Left lobe of liver (tissue), 2 donors: ENCODE measurements at regions not wholly inside any gene's neighbourhood (a gene's known extent, or its start where the extent isn't known, plus 50 kb on each side); places are given as distances from the start of the nearest gene placed in this dataset.

Source experiments
- ATAC-seq: fragments of 200-7000 bp; cut with Tn5 transposase; one replicate; pipeline ENCODE4 v1.9.1; 2020; ENCODE audit warnings: mild to moderate bottlenecking, moderate library complexity
- DNase-seq: peaks from one replicate; pipeline ENCODE4 v3.0.0-alpha.2; 2020; ENCODE audit warnings: low spot score
- donor health status: DM: no; HTN: no; CAD: no; lungs with moderate emphysema.
- donor health status: DM: no; HTN: yes; CAD: no.

GRCh38 chr15:47945872-47946650, 174.7 kb upstream of the SLC24A5 start:
- ATAC-seq = no peak
- DNase-seq = no peak

DNA sequence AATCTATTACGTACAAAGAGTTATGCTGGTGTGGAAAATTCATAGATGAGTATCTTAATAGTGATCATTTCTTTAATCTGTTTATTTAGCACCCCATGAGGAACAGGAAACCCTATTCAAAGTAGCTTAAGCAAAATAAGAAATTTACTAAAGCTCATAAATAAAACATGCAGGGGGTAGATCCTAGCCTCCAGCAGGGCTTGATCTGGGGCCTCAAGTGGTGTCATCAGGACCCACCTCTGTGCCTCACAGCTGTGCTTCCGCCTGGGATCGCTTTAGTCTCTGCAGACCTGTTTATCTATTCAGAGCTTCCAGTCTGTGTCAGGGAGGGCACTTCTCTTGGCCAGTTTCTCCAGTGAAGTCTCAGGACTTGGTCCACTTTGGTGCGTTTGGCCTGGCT, 171.0 kb upstream of the SLC24A5 start:
- DNase-seq (no peak), ATAC-seq (no peak)

DNA sequence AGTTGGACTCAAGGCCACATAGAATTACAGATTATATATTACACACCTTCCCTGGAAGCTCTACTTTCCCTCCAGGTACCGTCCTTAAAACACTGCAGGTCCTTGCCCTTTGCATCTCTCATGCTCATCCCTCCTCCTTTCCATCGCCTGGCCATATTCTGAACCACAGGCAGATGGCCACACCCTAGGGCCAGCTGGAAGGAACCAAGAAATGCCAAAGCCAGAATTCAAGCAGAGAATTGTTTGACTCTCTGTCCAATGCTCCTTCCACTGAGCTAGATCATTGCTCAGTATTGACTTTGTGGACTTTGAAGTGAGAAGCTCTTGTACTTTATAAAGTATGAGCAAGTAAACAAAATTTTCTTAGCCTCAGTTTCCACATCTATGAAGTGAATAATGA, 170.3 kb upstream of the SLC24A5 start:
- DNase-seq = no peak
- ATAC-seq = no peak

GRCh38 chr15:47951781-47952180, 169.0 kb upstream of the SLC24A5 start:
- no peak for DNase-seq
- no peak for ATAC-seq

GRCh38 chr15:47954196-47954595, 166.6 kb upstream of the SLC24A5 start:
- DNase-seq (no peak), ATAC-seq (no peak)

DNA sequence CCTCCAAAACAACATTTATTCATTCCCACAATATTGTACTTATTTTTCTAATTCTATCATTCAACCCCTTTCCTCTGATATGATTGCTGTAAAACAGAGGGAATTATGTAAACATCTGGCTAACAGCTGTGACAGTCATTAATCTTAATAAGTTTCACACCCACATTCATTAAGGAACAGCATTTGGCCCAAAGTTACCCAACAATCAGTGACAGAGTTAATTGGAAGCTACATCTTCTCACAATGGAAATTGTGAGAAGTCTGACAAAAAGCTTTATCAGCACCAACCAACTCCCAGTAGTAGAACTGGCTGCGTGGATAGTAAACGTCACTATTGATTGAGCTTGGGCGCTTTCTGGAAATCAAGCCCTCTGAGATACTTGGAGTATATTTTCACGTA, 165.8 kb upstream of the SLC24A5 start:
- no peak for DNase-seq
- no peak for ATAC-seq

DNA sequence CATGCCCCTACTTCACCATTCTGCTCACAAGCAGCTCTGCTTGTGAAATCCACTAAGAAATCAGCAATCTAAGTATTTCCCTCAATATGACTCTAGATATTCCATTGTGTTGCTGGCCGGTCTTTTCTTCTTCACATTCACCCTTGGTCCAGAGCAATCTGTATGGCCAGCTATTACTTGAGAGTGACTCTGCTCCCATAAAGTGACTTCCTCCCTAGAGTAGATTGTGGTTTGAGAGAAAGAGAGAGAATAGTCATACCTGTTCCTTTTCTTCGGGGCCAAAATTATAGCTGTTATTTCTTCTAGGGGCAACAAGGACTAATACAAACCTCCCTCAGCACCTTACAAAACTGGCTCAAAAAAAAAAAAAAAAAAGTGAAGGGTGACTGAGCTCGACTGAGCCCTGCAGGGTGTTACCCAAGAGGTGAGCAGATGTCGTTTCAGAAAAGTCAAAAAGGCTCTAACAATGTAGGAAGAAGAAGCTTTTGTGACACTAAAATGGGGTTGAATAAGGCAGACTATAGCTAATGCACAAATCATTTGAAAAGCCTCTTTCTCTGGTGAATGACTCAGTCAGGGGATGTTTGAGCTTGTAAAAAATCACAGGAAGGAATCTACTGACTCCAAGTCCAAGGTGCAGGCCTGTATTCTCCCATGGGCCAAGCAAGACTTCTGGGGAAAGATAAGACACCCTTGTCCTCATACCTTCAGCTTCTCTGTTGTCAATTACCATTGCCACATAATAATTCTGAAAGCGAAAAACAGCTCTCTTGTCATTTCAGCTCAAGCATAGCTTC, 161.0 kb upstream of the SLC24A5 start:
- DNase-seq = no peak

GRCh38 chr15:47961401-47962090, 159.2 kb upstream of the SLC24A5 start:
- DNase-seq = no peak
- no peak for ATAC-seq

More for the DNA sequence above, 161.0 kb upstream of the SLC24A5 start:
- ATAC-seq = no peak

GRCh38 chr15:47963265-47963664, 157.5 kb upstream of the SLC24A5 start:
- DNase-seq = no peak
- ATAC-seq = no peak

DNA sequence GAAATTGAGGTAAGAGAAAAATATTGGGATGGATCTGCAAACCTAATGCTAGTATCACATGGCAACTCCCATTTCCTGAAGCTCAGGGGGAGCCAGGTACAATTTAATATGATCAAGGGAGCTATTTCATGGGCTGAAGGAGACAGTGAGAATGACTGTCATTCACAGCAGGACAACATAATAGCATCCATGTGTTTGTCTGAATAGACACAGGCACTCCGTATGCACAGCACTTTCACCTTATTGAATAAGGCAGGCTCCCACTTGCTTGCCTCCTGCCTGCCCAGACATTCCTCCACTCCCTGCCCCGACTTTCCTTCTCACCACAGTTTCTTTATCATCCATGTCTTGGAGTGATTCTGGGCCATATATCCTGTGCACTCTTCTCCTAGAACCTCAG, 156.6 kb upstream of the SLC24A5 start:
- DNase-seq (no peak), ATAC-seq (no peak)

GRCh38 chr15:47965297-47965696, 155.5 kb upstream of the SLC24A5 start:
- DNase-seq (no peak), ATAC-seq (no peak)

DNA sequence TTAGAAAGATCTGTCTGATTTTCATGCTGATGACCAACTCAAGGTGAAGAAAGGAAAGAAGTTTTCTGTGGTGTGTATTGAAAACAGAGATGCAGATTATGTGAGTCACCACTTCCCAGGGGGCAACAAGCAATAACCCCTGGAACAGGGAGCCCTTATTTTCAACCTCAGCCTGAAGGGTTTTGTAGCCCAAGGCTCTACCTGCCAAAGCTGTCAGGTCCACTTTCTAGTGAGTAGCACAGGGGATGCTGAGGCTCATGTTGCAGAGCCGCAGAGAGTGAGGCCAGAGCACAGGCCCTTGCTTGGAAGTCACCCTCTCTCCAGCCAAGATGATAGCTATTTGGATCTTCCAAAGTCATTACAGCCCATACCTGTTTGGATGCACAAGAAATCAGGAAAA, 152.2 kb upstream of the SLC24A5 start:
- DNase-seq (no peak), ATAC-seq (no peak)

DNA sequence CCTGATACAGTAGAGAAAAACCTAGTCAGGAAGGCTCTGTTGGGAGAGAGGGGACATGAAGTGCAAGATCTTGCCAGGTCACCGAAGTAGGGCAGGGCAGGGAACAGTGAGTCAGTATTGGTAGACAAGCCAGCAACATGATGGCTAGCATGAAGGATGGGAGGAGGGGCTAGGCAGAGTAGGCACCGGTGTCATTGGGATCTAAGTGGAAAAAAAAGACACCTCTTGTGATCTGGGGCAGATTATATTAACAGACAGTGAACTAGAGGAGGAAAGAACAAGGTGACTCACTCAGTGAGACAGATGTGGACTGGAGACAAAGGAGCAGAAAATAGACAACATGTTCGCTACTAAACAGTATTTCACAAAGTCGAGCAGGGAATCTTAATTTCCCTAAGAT, 149.2 kb upstream of the SLC24A5 start:
- DNase-seq = no peak
- ATAC-seq = no peak

DNA sequence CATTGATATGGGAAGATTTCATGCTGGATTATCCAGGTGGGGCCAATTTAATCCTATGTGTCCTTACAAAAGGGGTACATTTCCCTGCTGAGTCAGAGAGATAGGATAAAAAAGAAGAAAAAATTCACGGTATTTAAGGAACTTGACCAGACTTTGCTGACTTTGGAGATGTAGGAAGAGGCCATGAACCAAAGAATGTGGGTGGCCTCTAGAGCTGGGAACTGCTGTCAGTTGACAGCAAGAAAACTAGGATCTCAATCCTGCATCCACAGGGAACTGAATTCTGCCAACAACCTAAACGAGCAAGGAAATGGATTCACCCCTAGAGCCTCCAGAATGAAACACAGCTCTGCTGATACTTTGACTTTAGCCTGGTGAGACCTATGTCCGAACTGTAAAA, 148.1 kb upstream of the SLC24A5 start:
- no peak for ATAC-seq
- DNase-seq = no peak

DNA sequence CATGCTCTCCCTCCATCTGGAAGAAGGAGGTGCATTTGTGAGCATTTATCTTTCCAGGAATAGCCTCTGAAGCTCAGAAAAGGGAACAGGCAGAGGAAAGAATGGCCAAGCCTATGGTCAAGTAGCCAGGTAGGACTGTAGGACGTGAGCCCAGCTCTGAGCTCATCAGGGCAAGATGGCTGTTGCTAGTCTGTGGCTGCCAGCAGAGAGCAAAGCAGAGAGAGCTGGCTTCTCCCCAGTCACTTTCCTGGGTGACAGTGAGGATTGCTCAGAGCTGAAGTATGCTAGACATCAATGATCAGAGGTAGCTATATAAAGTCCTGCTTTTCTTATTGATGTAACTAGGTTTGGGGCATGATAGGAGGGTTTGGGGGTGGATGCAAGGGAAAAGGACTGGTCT, 146.1 kb upstream of the SLC24A5 start:
- no peak for DNase-seq

GRCh38 chr15:47975427-47975826, 145.4 kb upstream of the SLC24A5 start:
- DNase-seq (no peak), ATAC-seq (no peak)

More for the DNA sequence above, 146.1 kb upstream of the SLC24A5 start:
- no peak for ATAC-seq

DNA sequence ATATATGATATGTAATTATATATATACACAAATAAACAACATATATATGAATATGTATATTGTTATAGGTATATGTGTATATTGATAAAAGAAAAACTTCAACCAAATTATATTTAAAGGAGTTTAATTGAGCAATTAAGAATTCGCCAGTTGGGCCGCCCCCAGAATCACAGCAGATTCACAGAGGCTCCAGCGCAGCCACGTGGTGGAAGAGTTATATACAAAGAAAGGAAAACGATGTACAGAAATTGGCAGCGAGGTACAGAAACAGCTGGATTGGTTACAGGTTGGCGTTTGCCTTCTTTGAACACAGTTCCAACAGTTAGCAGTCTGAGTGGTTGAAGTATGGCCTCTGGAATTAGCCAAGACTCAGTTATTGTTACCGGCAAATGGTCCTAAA, 137.3 kb upstream of the SLC24A5 start:
- DNase-seq (no peak), ATAC-seq (no peak)

DNA sequence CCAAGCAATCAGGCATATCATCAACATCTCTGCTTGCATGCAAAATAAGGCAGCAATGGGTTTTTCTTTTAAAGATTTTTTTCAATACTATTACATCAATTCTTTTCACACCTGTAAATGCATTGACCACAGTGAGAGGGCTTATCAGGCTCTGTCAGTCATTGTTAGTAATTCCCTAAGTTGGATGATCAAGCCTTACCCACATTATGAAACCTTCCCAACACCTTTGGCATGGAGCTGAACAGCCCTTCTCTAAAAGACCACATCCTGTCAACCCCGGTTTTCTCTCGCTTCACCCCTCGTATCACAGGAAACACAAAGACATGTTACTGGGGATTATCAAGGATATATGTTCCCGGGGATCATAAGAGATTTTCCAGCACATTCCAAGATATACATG, 135.2 kb upstream of the SLC24A5 start:
- DNase-seq (no peak), ATAC-seq (no peak)

GRCh38 chr15:47987461-47987860, 133.3 kb upstream of the SLC24A5 start:
- ATAC-seq (no peak), DNase-seq (no peak)

DNA sequence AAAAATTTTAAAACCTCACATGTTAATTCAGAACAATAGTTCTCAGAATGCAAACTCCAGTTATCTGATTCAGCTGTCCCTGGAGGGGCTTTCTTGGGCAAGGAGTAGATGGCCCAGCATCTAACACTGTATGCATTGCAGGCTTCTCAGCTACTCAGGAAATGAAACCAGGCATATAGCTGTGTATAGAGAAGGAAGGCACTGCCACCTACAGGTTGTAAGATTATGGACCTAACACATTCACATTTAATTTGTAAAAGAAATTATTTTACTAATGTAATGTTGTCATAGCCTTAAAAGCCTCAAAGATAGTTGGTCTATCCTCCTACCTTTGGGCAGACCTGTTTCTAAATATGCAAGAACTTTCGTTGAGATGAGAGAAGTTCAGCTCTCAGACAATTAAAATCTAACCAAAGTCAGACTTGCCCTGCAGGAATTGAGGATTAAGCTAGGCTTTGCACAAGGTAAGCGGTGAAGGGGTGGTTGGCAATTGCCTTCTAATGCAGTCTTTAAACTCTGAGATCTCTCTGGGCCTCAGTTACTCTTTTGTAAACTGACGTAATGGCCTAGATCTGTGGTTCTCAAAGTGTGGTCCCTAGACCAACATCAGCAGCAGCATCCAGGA, 132.8 kb upstream of the SLC24A5 start:
- peak; percentile 88 for ATAC-seq
- no peak for DNase-seq

DNA sequence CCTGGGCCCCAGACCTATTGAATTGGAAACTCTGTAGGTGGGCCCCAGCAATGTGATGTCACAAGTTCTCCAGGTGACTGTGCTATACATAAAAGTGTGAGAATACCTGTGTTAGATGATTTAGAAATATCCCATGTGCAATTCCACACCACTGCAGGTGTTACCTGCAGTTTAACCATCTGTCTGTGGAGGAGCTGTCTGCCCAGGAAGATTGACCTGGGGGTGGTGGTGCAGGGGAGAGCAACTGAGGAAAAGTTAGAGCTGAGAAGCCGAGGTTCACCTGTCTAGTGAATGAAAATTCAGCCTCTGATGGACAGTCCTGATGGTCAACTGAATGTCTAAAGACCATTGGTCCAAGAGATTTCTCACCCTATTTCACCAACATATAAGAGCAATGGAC, 132.2 kb upstream of the SLC24A5 start:
- DNase-seq (no peak), ATAC-seq (no peak)
